ENCODE measurements at regions not wholly inside any gene's neighbourhood (a gene's known extent, or its start where the extent isn't known, plus 50 kb on each side); places are given as distances from the start of the nearest gene placed in this dataset.

DNA sequence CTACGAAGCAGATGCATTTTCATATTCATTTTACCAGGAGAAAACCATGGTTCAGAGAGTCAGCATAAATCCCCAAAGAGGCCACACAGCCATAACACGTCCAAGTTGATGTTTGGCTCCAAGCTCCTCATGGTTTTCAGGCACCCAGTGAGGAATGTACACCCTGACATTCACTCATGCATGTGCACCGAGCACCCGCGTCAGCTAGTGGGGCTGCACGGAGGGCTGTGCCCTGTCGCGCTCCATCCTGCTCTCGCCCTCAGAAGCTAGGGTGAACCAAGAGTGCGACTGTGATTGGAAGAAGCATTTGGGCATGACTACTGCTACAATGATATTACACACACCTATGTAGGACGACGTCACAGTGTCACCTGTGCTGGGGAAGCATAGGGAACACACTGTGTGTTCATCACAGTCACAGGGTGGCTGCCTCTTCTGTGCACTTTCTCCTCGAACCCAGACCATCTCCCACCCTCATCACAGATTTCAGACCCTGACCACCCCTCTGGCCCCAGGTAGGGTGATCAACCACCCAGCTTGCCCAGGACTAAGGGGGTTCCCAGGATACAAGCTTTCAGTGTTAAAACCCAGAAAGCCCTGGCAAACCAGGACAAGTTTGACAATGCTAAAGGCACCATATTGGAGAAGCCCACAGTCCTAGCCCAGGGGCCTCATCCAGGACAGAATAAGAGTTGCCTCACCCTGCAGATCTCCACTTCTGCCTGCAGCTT is 148.6 kb upstream of the ZNF507 start:
- TF ChIP-seq, protein P1, sequence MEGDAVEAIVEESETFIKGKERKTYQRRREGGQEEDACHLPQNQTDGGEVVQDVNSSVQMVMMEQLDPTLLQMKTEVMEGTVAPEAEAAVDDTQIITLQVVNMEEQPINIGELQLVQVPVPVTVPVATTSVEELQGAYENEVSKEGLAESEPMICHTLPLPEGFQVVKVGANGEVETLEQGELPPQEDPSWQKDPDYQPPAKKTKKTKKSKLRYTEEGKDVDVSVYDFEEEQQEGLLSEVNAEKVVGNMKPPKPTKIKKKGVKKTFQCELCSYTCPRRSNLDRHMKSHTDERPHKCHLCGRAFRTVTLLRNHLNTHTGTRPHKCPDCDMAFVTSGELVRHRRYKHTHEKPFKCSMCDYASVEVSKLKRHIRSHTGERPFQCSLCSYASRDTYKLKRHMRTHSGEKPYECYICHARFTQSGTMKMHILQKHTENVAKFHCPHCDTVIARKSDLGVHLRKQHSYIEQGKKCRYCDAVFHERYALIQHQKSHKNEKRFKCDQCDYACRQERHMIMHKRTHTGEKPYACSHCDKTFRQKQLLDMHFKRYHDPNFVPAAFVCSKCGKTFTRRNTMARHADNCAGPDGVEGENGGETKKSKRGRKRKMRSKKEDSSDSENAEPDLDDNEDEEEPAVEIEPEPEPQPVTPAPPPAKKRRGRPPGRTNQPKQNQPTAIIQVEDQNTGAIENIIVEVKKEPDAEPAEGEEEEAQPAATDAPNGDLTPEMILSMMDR (conservative IDR thresholded peaks at IDR 0.05; ENCODE audit: low read length) = no peak
- no peak for TF ChIP-seq EZH2phosphoT487 (IDR thresholded peaks at IDR 0.05; ENCODE audit: borderline replicate concordance, low read depth, low read length)
